GM12878 (cell line): ENCODE measurements at regions not wholly inside any gene's neighbourhood (a gene's known extent, or its start where the extent isn't known, plus 50 kb on each side); places are given as distances from the start of the nearest gene placed in this dataset.

Experiments
- ATAC-seq: fragments of 200-7000 bp; cut with Tn5 transposase; 3 replicates; pipeline ENCODE4 v1.9.1; 2020; ENCODE audit warnings: mild to moderate bottlenecking, moderate library complexity
- BruUV-seq: library from RNA; stranded (reverse); fragments of 400-500 nt; replicated peaks from 2 replicates; lab custom pipeline; 2021; lab: Mats Ljungman, UMichigan
- CTCF ChIA-PET: fragments of 300-600 bp; sonication (Branson Sonifier 250); formaldehyde crosslinking; extraction: SDS; loops from one replicate; lab custom pipeline; 2021; ENCODE audit warnings: inconsistent platforms; lab: Yijun Ruan, JAX
- POLR2A ChIA-PET: fragments of 350-600 bp; formaldehyde crosslinking; extraction: SDS; loops from one replicate; lab custom pipeline; 2021; ENCODE audit warnings: inconsistent platforms; lab: Charles Lee
- RAD21 ChIA-PET: fragments of 300-600 bp; sonication (Branson Sonifier 250); formaldehyde crosslinking; loops from one replicate; lab custom pipeline; 2023; ENCODE audit warnings: antibody characterized with exemption; ENCODE audit not compliant: unreplicated experiment; lab: Charles Lee
- SMC1A ChIA-PET: fragments of 300-600 bp; sonication (Branson Sonifier 250); formaldehyde crosslinking; loops from one replicate; lab custom pipeline; 2023; ENCODE audit not compliant: unreplicated experiment, uncharacterized antibody; lab: Charles Lee
- DNase-seq: peaks from one replicate; pipeline ENCODE4 v3.0.0-alpha.2; 2011; ENCODE audit warnings: low read depth, low spot score
- FAIRE-seq: peaks from 3 replicates; lab custom pipeline; 2011; peaks lifted over from hg19 to GRCh38; lab: Jason Lieb, UNC
- H2AFZ ChIP-seq: 2 replicates; pipeline ENCODE4 v1.6.0; 2011; ENCODE audit warnings: low read depth, low read length, control low read depth; ENCODE audit not compliant: control insufficient read depth
- H3K27ac ChIP-seq: 2 replicates; pipeline ENCODE4 v1.5.1; 2011; ENCODE audit warnings: control low read depth; ENCODE audit not compliant: control insufficient read depth, insufficient read depth
- H3K27me3 ChIP-seq, 2 experiments: replicated peaks in 1 of 2; 2 replicates each; pipeline versions ENCODE4 v1.6.0 to v1.6.1; 2011; ENCODE audit warnings: low read length in 1 of 2; ENCODE audit not compliant: control insufficient read depth in 2 of 2, insufficient read depth in 2 of 2
- H3K36me3 ChIP-seq, 2 experiments: 2 replicates each; pipeline ENCODE4 v1.5.1; 2011; ENCODE audit warnings: low read length in 1 of 2; ENCODE audit not compliant: control insufficient read depth in 2 of 2, insufficient read depth in 2 of 2
- H3K4me1 ChIP-seq: 2 replicates; pipeline ENCODE4 v1.6.1; 2011; ENCODE audit warnings: mild to moderate bottlenecking, low read length, moderate library complexity, mixed read lengths; ENCODE audit not compliant: control insufficient read depth, insufficient read depth
- H3K4me2 ChIP-seq: 2 replicates; pipeline ENCODE4 v1.6.0; 2011; ENCODE audit warnings: control low read depth; ENCODE audit not compliant: control insufficient read depth, insufficient read depth
- H3K4me3 ChIP-seq: fragments of 200-600 bp; sonication (generic); 2 replicates; pipeline ENCODE4 v1.5.1; 2016
- H3K79me2 ChIP-seq: 2 replicates; pipeline ENCODE4 v1.6.0; 2011; ENCODE audit warnings: low read length; ENCODE audit not compliant: control insufficient read depth, insufficient read depth
- H3K9ac ChIP-seq: 2 replicates; pipeline ENCODE4 v1.8.0; 2011; ENCODE audit warnings: low read length, control low read depth, mixed read lengths; ENCODE audit not compliant: control insufficient read depth, insufficient read depth
- H3K9me3 ChIP-seq: replicated peaks from 3 replicates; pipeline ENCODE4 v1.5.1; 2011; ENCODE audit warnings: mild to moderate bottlenecking, low read length; ENCODE audit not compliant: control insufficient read depth, insufficient read depth
- H4K20me1 ChIP-seq: 2 replicates; pipeline ENCODE4 v1.6.0; 2011; ENCODE audit not compliant: control insufficient read depth, insufficient read depth
- BRCA1 ChIP-seq: IDR thresholded peaks from 2 replicates; pipeline ENCODE4 v1.6.1; 2011; ENCODE audit warnings: low read depth, low read length, improper control_type of control experiment
- CBFB ChIP-seq: IDR thresholded peaks from 2 replicates; pipeline ENCODE4 v1.6.1; 2016; ENCODE audit warnings: antibody characterized with exemption, low read depth
- CREB1 ChIP-seq: IDR thresholded peaks from 2 replicates; pipeline ENCODE4 v1.6.1; 2012; ENCODE audit warnings: low read depth, mild to moderate bottlenecking, inconsistent platforms
- E4F1 ChIP-seq: fragments of 450-650 bp; IDR thresholded peaks from 2 replicates; pipeline ENCODE4 v1.6.1; 2018; ENCODE audit warnings: borderline replicate concordance, mild to moderate bottlenecking; ENCODE audit not compliant: partially characterized antibody
- EP300 ChIP-seq, 2 experiments: fragments of 150-350 bp in 1 of 2; IDR thresholded peaks; 2 replicates each; pipeline ENCODE4 v1.6.1; 2011 to 2012; ENCODE audit warnings: low read depth in 2 of 2, low read length in 2 of 2, borderline replicate concordance in 1 of 2, improper control_type of control experiment in 1 of 2, inconsistent platforms in 1 of 2; ENCODE audit not compliant: control insufficient read depth in 1 of 2
- ESRRA ChIP-seq: IDR thresholded peaks from 2 replicates; pipeline ENCODE4 v1.6.1; 2012; ENCODE audit warnings: mild to moderate bottlenecking, low read length, improper control_type of control experiment
- KDM1A ChIP-seq: fragments of 200-600 bp; sonication (generic); IDR thresholded peaks from 2 replicates; pipeline ENCODE4 v1.6.1; 2016; ENCODE audit warnings: borderline replicate concordance
- MXI1 ChIP-seq: fragments of 150-350 bp; IDR thresholded peaks from 2 replicates; pipeline ENCODE4 v1.6.1; 2011; ENCODE audit warnings: low read depth, mild to moderate bottlenecking, inconsistent platforms, low read length, improper control_type of control experiment
- RELA ChIP-seq: fragments of 450-650 bp; IDR thresholded peaks from 2 replicates; pipeline ENCODE4 v1.8.0; 2014; ENCODE audit warnings: borderline replicate concordance; ENCODE audit not compliant: partially characterized antibody
- RFX5 ChIP-seq: IDR thresholded peaks from 2 replicates; pipeline ENCODE4 v1.6.1; 2011; ENCODE audit warnings: low read depth, low read length, improper control_type of control experiment
- SMAD1 ChIP-seq: fragments of 450-650 bp; IDR thresholded peaks from 2 replicates; pipeline ENCODE4 v1.6.1; 2018; ENCODE audit warnings: mild to moderate bottlenecking, low read depth; ENCODE audit not compliant: partially characterized antibody
- SMC3 ChIP-seq: IDR thresholded peaks from 2 replicates; pipeline ENCODE4 v1.6.1; 2011; ENCODE audit warnings: low read length, improper control_type of control experiment, borderline replicate concordance
- SREBF1 ChIP-seq: IDR thresholded peaks from 2 replicates; pipeline ENCODE4 v1.6.1; 2012; ENCODE audit warnings: mild to moderate bottlenecking, low read length
- ZNF24 ChIP-seq: fragments of 450-650 bp; IDR thresholded peaks from 2 replicates; pipeline ENCODE4 v1.6.1; 2017; ENCODE audit warnings: antibody characterized with exemption, mild to moderate bottlenecking
- ZSCAN29 ChIP-seq: fragments of 450-650 bp; IDR thresholded peaks from 2 replicates; pipeline ENCODE4 v1.6.1; 2017; ENCODE audit warnings: mild to moderate bottlenecking, moderate library complexity
- WGBS: methylation state at CpG from one replicate; pipeline ENCODE4 v1.1.6; 2016; ENCODE audit warnings: low lambda C conversion rate; ENCODE audit not compliant: insufficient replicate concordance, insufficient coverage; ENCODE audit errors: missing lambda C conversion rate; 5-methylcytosine and 5-hydroxymethylcytosine counted together
- in situ Hi-C: fragments of 300-500 bp; cut with MboI; formaldehyde crosslinking; loops from 9 replicates; pipeline ENCODE4 v1.14.3; 2018; ENCODE audit warnings: mixed read lengths
- intact Hi-C: fragments of 100-400 bp; cut with micrococcal nuclease; formaldehyde crosslinking; loops from one replicate; pipeline ENCODE4 v1.14.2; 2022; ENCODE audit not compliant: unreplicated experiment
- TF ChIP-seq, protein P1 (sequence below): fragments of 450-650 bp; IDR thresholded peaks from 2 replicates; pipeline ENCODE4 v1.6.1; 2018; ENCODE audit warnings: mild to moderate bottlenecking, low read depth, moderate library complexity; ENCODE audit not compliant: partially characterized antibody

GRCh38 chr10:44032216-44032615, 352.7 kb downstream of the CXCL12 start:
- Histone ChIP-seq H4K20me1 (no peaks in the 10 kb centered on the region), H3K9ac (no peak overlapping the region), H3K4me1 (0 out of 2 replicates have a peak, but pooled peaks cover 3% of the 10 kb centered on the region), H3K27me3 (no peaks in the 10 kb centered on the region), H2AFZ (no peak overlapping the region), H3K36me3 (no peaks in the 10 kb centered on the region), H3K4me3 (no peak overlapping the region), H3K4me2 (no peak overlapping the region), H3K79me2 (no peaks in the 10 kb centered on the region), H3K27ac (no peak overlapping the region), H3K9me3 (no peaks in the 10 kb centered on the region)
- POLR2A ChIA-PET, result no interaction called here
- TF ChIP-seq, protein P1, sequence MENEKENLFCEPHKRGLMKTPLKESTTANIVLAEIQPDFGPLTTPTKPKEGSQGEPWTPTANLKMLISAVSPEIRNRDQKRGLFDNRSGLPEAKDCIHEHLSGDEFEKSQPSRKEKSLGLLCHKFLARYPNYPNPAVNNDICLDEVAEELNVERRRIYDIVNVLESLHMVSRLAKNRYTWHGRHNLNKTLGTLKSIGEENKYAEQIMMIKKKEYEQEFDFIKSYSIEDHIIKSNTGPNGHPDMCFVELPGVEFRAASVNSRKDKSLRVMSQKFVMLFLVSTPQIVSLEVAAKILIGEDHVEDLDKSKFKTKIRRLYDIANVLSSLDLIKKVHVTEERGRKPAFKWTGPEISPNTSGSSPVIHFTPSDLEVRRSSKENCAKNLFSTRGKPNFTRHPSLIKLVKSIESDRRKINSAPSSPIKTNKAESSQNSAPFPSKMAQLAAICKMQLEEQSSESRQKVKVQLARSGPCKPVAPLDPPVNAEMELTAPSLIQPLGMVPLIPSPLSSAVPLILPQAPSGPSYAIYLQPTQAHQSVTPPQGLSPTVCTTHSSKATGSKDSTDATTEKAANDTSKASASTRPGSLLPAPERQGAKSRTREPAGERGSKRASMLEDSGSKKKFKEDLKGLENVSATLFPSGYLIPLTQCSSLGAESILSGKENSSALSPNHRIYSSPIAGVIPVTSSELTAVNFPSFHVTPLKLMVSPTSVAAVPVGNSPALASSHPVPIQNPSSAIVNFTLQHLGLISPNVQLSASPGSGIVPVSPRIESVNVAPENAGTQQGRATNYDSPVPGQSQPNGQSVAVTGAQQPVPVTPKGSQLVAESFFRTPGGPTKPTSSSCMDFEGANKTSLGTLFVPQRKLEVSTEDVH, result no peak
- TF ChIP-seq ESRRA, result no peak
- TF ChIP-seq SREBF1, result no peak
- no peak for TF ChIP-seq ZNF24
- TF ChIP-seq SMAD1, result no peak
- no peak for TF ChIP-seq KDM1A
- TF ChIP-seq BRCA1, result no peak
- TF ChIP-seq EP300 (IDR thresholded peaks at IDR 0.05; ENCODE audit: borderline replicate concordance in 1 of 2, control insufficient read depth in 1 of 2, low read depth in 2 of 2, low read length in 2 of 2), result no peak
- no peak for TF ChIP-seq CBFB
- no peak for TF ChIP-seq RELA
- TF ChIP-seq ZSCAN29, result no peak
- no peak for TF ChIP-seq SMC3
- no peak for TF ChIP-seq CREB1
- TF ChIP-seq RFX5, result no peak
- no peak for TF ChIP-seq MXI1
- no peak for TF ChIP-seq E4F1
- in situ Hi-C loops (no loop called here), intact Hi-C loops (loop anchor here (5.0 kb wide), 1 partner anchor 340 kb away; no protein-coding TSS in a partner anchor)
- SMC1A ChIA-PET, result interaction anchor here (1.0 to 3.1 kb wide), 2 partner anchors 21 to 67 kb away, joined by 3 to 16 read pairs; no protein-coding TSS in a partner anchor
- CTCF ChIA-PET, result no interaction called here
- no TSS peak for BruUV-seq
- DNase-seq (no peak), ATAC-seq (no peak), FAIRE-seq (no peak)
- WGBS, result 33% methylated on average over 1 of the region's 1 CpG
- RAD21 ChIA-PET, result interaction anchor here (0.6 to 3.0 kb wide), 2 partner anchors 14 to 343 kb away, joined by 3 to 13 read pairs; no protein-coding TSS in a partner anchor
